T-cell (primary cell): ENCODE measurements at regions not wholly inside any gene's neighbourhood (a gene's known extent, or its start where the extent isn't known, plus 50 kb on each side); places are given as distances from the start of the nearest gene placed in this dataset.
"Not testable (repeated sequence)": the region's sequence is repeated elsewhere in the genome, so short reads cannot be mapped to it uniquely, and the experiment has no call there.

Experiments
- ATAC-seq, 4 experiments: fragments of 200-7000 bp in 3 of 4; fragments of 150-1000 bp in 1 of 4; cut with Tn5 transposase; replicated peaks in 1 of 4; 1 replicate in 3 of 4; 2 replicates in 1 of 4; pipeline ENCODE4 v1.10.0; 2021; ENCODE audit warnings: moderate library complexity in 3 of 4, mild to moderate bottlenecking in 2 of 4, moderate number of reproducible peaks in 1 of 4
- CTCF ChIA-PET, 2 donors: fragments of 300-600 bp; sonication (Branson Sonifier 250); formaldehyde crosslinking; loops; one replicate each; lab custom pipeline; 2022; ENCODE audit warnings: antibody characterized with exemption in 2 of 2; lab: Charles Lee
- POLR2A ChIA-PET, 2 donors: fragments of 300-600 bp; sonication (Branson Sonifier 250); formaldehyde crosslinking; loops; one replicate each; lab custom pipeline; 2022; ENCODE audit warnings: antibody characterized with exemption in 2 of 2; lab: Charles Lee
- DNase-seq, 35 experiments: peaks; one replicate each; pipeline versions ENCODE4 v3.0.0 to v3.0.0-alpha.2; 2013 to 2023
- H3K27ac ChIP-seq: one replicate; pipeline ENCODE4 v1.5.1; 2013; ENCODE audit warnings: low read length
- H3K27me3 ChIP-seq, 2 experiments: replicated peaks in 1 of 2; 1 replicate in 1 of 2; 2 replicates in 1 of 2; pipeline versions ENCODE4 v1.6.1 to v1.7.0; 2013; ENCODE audit warnings: low read length in 1 of 2, mixed read lengths in 1 of 2; ENCODE audit not compliant: control insufficient read depth in 2 of 2, insufficient read depth in 2 of 2; ENCODE audit errors: extremely low read depth in 1 of 2
- H3K36me3 ChIP-seq, 2 donors: 1 replicate in 1 of 2; 2 replicates in 1 of 2; pipeline versions ENCODE4 v1.6.1 to v1.7.0; 2013; ENCODE audit warnings: low read length in 1 of 2; ENCODE audit not compliant: control insufficient read depth in 2 of 2, insufficient read depth in 1 of 2; ENCODE audit errors: extremely low read depth in 1 of 2
- H3K4me1 ChIP-seq, 2 experiments: 1 replicate in 1 of 2; 2 replicates in 1 of 2; pipeline versions ENCODE4 v1.6.1 to v1.7.0; 2013; ENCODE audit warnings: low read length in 2 of 2, mixed read lengths in 1 of 2; ENCODE audit not compliant: insufficient read depth in 2 of 2, control insufficient read depth in 1 of 2; ENCODE audit errors: extremely low read depth in 1 of 2
- H3K4me3 ChIP-seq, 2 donors: 1 replicate in 1 of 2; 2 replicates in 1 of 2; pipeline versions ENCODE4 v1.5.1 to v1.7.0; 2013; ENCODE audit warnings: mild to moderate bottlenecking in 2 of 2, low read length in 1 of 2, moderate library complexity in 1 of 2; ENCODE audit not compliant: control insufficient read depth in 1 of 2; ENCODE audit errors: extremely low read depth in 1 of 2
- H3K9me3 ChIP-seq: 2 replicates; pipeline ENCODE4 v1.7.0; 2013
- H3K27ac Mint-ChIP-seq, 2 donors: one replicate each; pipeline ENCODE4 v1.8.0; 2020 to 2021; ENCODE audit warnings: mild to moderate bottlenecking in 2 of 2, mixed read lengths in 2 of 2
- H3K27me3 Mint-ChIP-seq, 2 donors: one replicate each; pipeline ENCODE4 v1.8.0; 2021 to 2022; ENCODE audit warnings: mixed read lengths in 2 of 2
- H3K36me3 Mint-ChIP-seq: one replicate; pipeline ENCODE4 v1.8.0; 2021; ENCODE audit warnings: mixed read lengths
- H3K4me1 Mint-ChIP-seq, 3 donors: one replicate each; pipeline ENCODE4 v1.8.0; 2020 to 2022; ENCODE audit warnings: mixed read lengths in 3 of 3, mild to moderate bottlenecking in 1 of 3
- H3K4me3 Mint-ChIP-seq, 3 donors: one replicate each; pipeline ENCODE4 v1.8.0; 2020 to 2022; ENCODE audit warnings: mild to moderate bottlenecking in 3 of 3, mixed read lengths in 3 of 3, moderate library complexity in 3 of 3
- H3K9me3 Mint-ChIP-seq, 3 donors: one replicate each; pipeline ENCODE4 v1.8.0; 2020 to 2022; ENCODE audit warnings: mixed read lengths in 3 of 3
- WGBS: methylation state at CpG from one replicate; pipeline ENCODE4 v1.1.5; 2013; ENCODE audit warnings: missing lambda C conversion rate; ENCODE audit not compliant: insufficient coverage; 5-methylcytosine and 5-hydroxymethylcytosine counted together

GRCh38 chr20:47984437-47984836, 199.2 kb upstream of the SULF2 start:
- Mint-ChIP-seq H3K4me3 (no peak overlapping the region), H3K36me3 (no peaks in the 10 kb centered on the region), H3K4me1 (no peaks in the 10 kb centered on the region), H3K27ac (no peak overlapping the region), H3K27me3 (peaks cover 12 to 17% of the 10 kb centered on the region in 2 donors), H3K9me3 (no peaks in the 10 kb centered on the region)
- Histone ChIP-seq H3K4me3 (no peak overlapping the region), H3K36me3 (no peaks in the 10 kb centered on the region), H3K9me3 (no peaks in the 10 kb centered on the region), H3K27ac (no peak overlapping the region), H3K27me3 (peaks cover 0 to 16% of the 10 kb centered on the region in 2 experiments), H3K4me1 (no peaks in the 10 kb centered on the region)
- ChIA-PET POLR2A (no interaction called here), CTCF (no interaction called here)
- no peak for ATAC-seq
- DNase-seq = no peak
- WGBS = 90% methylated on average over 3 of the region's 6 CpGs

GRCh38 chr20:47983642-47984041, 198.4 kb upstream of the SULF2 start:
- H3K4me1 Mint-ChIP-seq, H3K4me3 Mint-ChIP-seq, H3K4me3 ChIP-seq, H3K9me3 Mint-ChIP-seq, H3K36me3 ChIP-seq, DNase-seq, H3K27ac Mint-ChIP-seq, ATAC-seq, CTCF ChIA-PET, H3K4me1 ChIP-seq, H3K9me3 ChIP-seq, H3K27ac ChIP-seq, H3K36me3 Mint-ChIP-seq, POLR2A ChIA-PET: not testable (repeated sequence)
- H3K27me3 ChIP-seq = peaks cover 0 to 11% of the 10 kb centered on the region in 2 experiments
- peaks cover 12 to 22% of the 10 kb centered on the region in 2 donors for H3K27me3 Mint-ChIP-seq
- WGBS = no CpG with 5 or more reads among the region's 8 CpGs

- Mint-ChIP-seq H3K36me3 (no peaks in the 10 kb centered on the region), H3K27me3 (peaks cover 12 to 22% of the 10 kb centered on the region in 2 donors), H3K4me3 (no peak overlapping the region), H3K27ac (no peak overlapping the region), H3K9me3 (no peaks in the 10 kb centered on the region), H3K4me1 (peaks cover under 1 to 5% (median 4%) of the 10 kb centered on the region in 3 donors)
- ChIA-PET POLR2A (no interaction called here), CTCF (no interaction called here)
- no peak overlapping the region for H3K27ac ChIP-seq
- no peak overlapping the region for H3K4me3 ChIP-seq
- H3K4me1 ChIP-seq = peaks cover 0 to 3% of the 10 kb centered on the region in 2 experiments
- DNase-seq (no peak), ATAC-seq (no peak)
- WGBS = 56% methylated on average over 16 of the region's 18 CpGs
- H3K27me3 ChIP-seq = peaks cover 0 to 13% of the 10 kb centered on the region in 2 experiments
- no peaks in the 10 kb centered on the region for H3K9me3 ChIP-seq
- no peaks in the 10 kb centered on the region for H3K36me3 ChIP-seq
Observed at GRCh38 chr20:47982574-47983360, 197.5 kb upstream of the SULF2 start.

- H3K9me3 Mint-ChIP-seq = no peaks in the 10 kb centered on the region
- no peaks in the 10 kb centered on the region for H3K36me3 ChIP-seq
- H3K27me3 ChIP-seq = peaks cover 0 to 18% of the 10 kb centered on the region in 2 experiments
- no peaks in the 10 kb centered on the region for H3K36me3 Mint-ChIP-seq
- peaks cover 23 to 27% of the 10 kb centered on the region in 2 donors for H3K27me3 Mint-ChIP-seq
- no peak overlapping the region for H3K27ac ChIP-seq
- POLR2A ChIA-PET = no interaction called here
- DNase-seq = no peak
- no peak overlapping the region for H3K27ac Mint-ChIP-seq
- H3K4me1 ChIP-seq = peaks cover 0 to 3% of the 10 kb centered on the region in 2 experiments
- H3K4me1 Mint-ChIP-seq = peaks cover 7 to 10% (median 8%) of the 10 kb centered on the region in 3 donors
- CTCF ChIA-PET = no interaction called here
- no peak overlapping the region for H3K4me3 ChIP-seq
- no peak overlapping the region for H3K4me3 Mint-ChIP-seq
- WGBS = 80% methylated on average over 1 of the region's 6 CpGs
- no peaks in the 10 kb centered on the region for H3K9me3 ChIP-seq
- no peak for ATAC-seq
Observed at GRCh38 chr20:47981222-47981621, 195.9 kb upstream of the SULF2 start.

GRCh38 chr20:47980336-47981177, 195.3 kb upstream of the SULF2 start:
- POLR2A ChIA-PET = no interaction called here
- peaks cover 0 to 18% of the 10 kb centered on the region in 2 experiments for H3K27me3 ChIP-seq
- DNase-seq (no peak), ATAC-seq (no peak)
- Mint-ChIP-seq H3K36me3 (no peaks in the 10 kb centered on the region), H3K4me3 (no peak overlapping the region), H3K9me3 (no peaks in the 10 kb centered on the region), H3K27me3 (peaks cover 24 to 29% of the 10 kb centered on the region in 2 donors), H3K27ac (no peak overlapping the region), H3K4me1 (peaks cover 7 to 10% (median 8%) of the 10 kb centered on the region in 3 donors)
- H3K36me3 ChIP-seq = no peaks in the 10 kb centered on the region
- H3K4me1 ChIP-seq = peaks cover 0 to 3% of the 10 kb centered on the region in 2 experiments
- CTCF ChIA-PET = no interaction called here
- no peak overlapping the region for H3K27ac ChIP-seq
- 89% methylated on average over 7 of the region's 10 CpGs for WGBS
- no peaks in the 10 kb centered on the region for H3K9me3 ChIP-seq
- H3K4me3 ChIP-seq = no peak overlapping the region

- H3K36me3 Mint-ChIP-seq, CTCF ChIA-PET, H3K4me1 Mint-ChIP-seq, H3K27ac Mint-ChIP-seq, H3K27ac ChIP-seq, H3K4me3 ChIP-seq, H3K36me3 ChIP-seq, ATAC-seq, H3K9me3 Mint-ChIP-seq, H3K9me3 ChIP-seq, POLR2A ChIA-PET, DNase-seq, H3K4me1 ChIP-seq: not testable (repeated sequence)
- WGBS = 73% methylated on average over 5 of the region's 11 CpGs
- peaks cover 0 to 18% of the 10 kb centered on the region in 2 experiments for H3K27me3 ChIP-seq
- Mint-ChIP-seq H3K27me3 (peaks cover 24 to 27% of the 10 kb centered on the region in 2 donors), H3K4me3 (peak overlapping the region in 1 of 3 donors; percentile 12)
Observed at GRCh38 chr20:47979361-47980095, 194.2 kb upstream of the SULF2 start.
